HCT116 (cell line): ENCODE measurements at regions not wholly inside any gene's neighbourhood (a gene's known extent, or its start where the extent isn't known, plus 50 kb on each side); places are given as distances from the start of the nearest gene placed in this dataset.

ENCODE experiments used
- CTCF ChIP-seq, 3 experiments: fragments of 200-600 bp in 1 of 3; sonication (generic) in 1 of 3; IDR thresholded peaks in 2 of 3; conservative IDR thresholded peaks in 1 of 3; 2 replicates each; pipeline ENCODE4 v1.5.1; 2012 to 2017; ENCODE audit warnings: low read depth in 2 of 3, low read length in 2 of 3, antibody characterized with exemption in 1 of 3, borderline replicate concordance in 1 of 3, control low read depth in 1 of 3, mild to moderate bottlenecking in 1 of 3, mixed read lengths in 1 of 3, mixed run types in 1 of 3, moderate library complexity in 1 of 3; ENCODE audit not compliant: insufficient read depth in 1 of 3
- EGR1 ChIP-seq: IDR thresholded peaks from 2 replicates; pipeline ENCODE4 v1.6.1; 2012; ENCODE audit warnings: low read depth
- EZH2 ChIP-seq: fragments of 200-600 bp; sonication (generic); IDR thresholded peaks from 2 replicates; pipeline ENCODE4 v1.6.1; 2017; ENCODE audit warnings: antibody characterized with exemption, mixed run types
- EZH2phosphoT487 ChIP-seq: fragments of 200-600 bp; IDR thresholded peaks from 2 replicates; pipeline ENCODE4 v1.6.1; 2018; ENCODE audit warnings: antibody characterized with exemption, borderline replicate concordance
- FOSL1 ChIP-seq: IDR thresholded peaks from 2 replicates; pipeline ENCODE4 v1.6.1; 2012; ENCODE audit warnings: low read depth
- POLR2A ChIP-seq: IDR thresholded peaks from 2 replicates; pipeline ENCODE4 v1.7.0; 2011; ENCODE audit warnings: borderline replicate concordance; ENCODE audit not compliant: insufficient read depth, insufficient read length; ENCODE audit errors: extremely low read depth
- SP1 ChIP-seq: IDR thresholded peaks from 2 replicates; pipeline ENCODE4 v1.6.1; 2012; ENCODE audit warnings: low read depth
- ZNF274 ChIP-seq: fragments of 200-500 bp; sonication (Bioruptor generic); IDR thresholded peaks from 2 replicates; pipeline ENCODE4 v1.6.1; 2014; ENCODE audit warnings: mild to moderate bottlenecking, low read depth, low read length, inconsistent platforms

- TF ChIP-seq CTCF (IDR thresholded peaks at IDR 0.05 in 2 of 3, conservative IDR thresholded peaks at IDR 0.05 in 1 of 3; ENCODE audit: borderline replicate concordance in 1 of 3, insufficient read depth in 1 of 3, low read depth in 2 of 3, low read length in 2 of 3) (no peak), EZH2 (no peak), EZH2phosphoT487 (no peak), EGR1 (no peak), POLR2A (no peak), ZNF274 (no peak), SP1 (no peak), FOSL1 (no peak)
Measured at GRCh38 chr5:60256546-60256945, 363.0 kb upstream of the PDE4D start.
